ENCODE measurements at regions not wholly inside any gene's neighbourhood (a gene's known extent, or its start where the extent isn't known, plus 50 kb on each side); places are given as distances from the start of the nearest gene placed in this dataset.

- no peak overlapping the region for H2AFZ ChIP-seq (ENCODE audit: low read depth)
- TF ChIP-seq, protein P1, sequence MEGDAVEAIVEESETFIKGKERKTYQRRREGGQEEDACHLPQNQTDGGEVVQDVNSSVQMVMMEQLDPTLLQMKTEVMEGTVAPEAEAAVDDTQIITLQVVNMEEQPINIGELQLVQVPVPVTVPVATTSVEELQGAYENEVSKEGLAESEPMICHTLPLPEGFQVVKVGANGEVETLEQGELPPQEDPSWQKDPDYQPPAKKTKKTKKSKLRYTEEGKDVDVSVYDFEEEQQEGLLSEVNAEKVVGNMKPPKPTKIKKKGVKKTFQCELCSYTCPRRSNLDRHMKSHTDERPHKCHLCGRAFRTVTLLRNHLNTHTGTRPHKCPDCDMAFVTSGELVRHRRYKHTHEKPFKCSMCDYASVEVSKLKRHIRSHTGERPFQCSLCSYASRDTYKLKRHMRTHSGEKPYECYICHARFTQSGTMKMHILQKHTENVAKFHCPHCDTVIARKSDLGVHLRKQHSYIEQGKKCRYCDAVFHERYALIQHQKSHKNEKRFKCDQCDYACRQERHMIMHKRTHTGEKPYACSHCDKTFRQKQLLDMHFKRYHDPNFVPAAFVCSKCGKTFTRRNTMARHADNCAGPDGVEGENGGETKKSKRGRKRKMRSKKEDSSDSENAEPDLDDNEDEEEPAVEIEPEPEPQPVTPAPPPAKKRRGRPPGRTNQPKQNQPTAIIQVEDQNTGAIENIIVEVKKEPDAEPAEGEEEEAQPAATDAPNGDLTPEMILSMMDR (conservative IDR thresholded peaks at IDR 0.05; ENCODE audit: low read depth, low read length) = no peak; the same call in 1 of the 2 replicates
Measured at GRCh38 chr3:176650478-176650877, 546.8 kb downstream of the TBL1XR1 start.

GRCh38 chr3:176647987-176648386 is 549.3 kb downstream of the TBL1XR1 start:
- no peaks in the 10 kb centered on the region for H3K36me3 ChIP-seq (ENCODE audit: insufficient read depth)

More at GRCh38 chr3:176650478-176650877, 546.8 kb downstream of the TBL1XR1 start:
- Histone ChIP-seq H3K27me3 (ENCODE audit: insufficient read depth, low read depth) (no peaks in the 10 kb centered on the region), H4K20me1 (ENCODE audit: insufficient read depth) (no peaks in the 10 kb centered on the region), H3K36me3 (ENCODE audit: insufficient read depth) (no peaks in the 10 kb centered on the region), H3K79me2 (ENCODE audit: insufficient read depth, low read depth) (no peaks in the 10 kb centered on the region), H3K4me3 (IDR thresholded peaks at IDR 0.05; ENCODE audit: insufficient read depth, low read depth, low read length) (no peak overlapping the region), H3K9ac (no peak overlapping the region), H3K4me2 (no peak overlapping the region), H3K27ac (no peak overlapping the region), H3K4me1 (ENCODE audit: low read depth, poor library complexity, severe bottlenecking) (no peaks in the 10 kb centered on the region)

GRCh38 chr3:176633511-176633910 is 563.8 kb downstream of the TBL1XR1 start:
- Histone ChIP-seq H3K27me3 (ENCODE audit: insufficient read depth, low read depth) (no peaks in the 10 kb centered on the region), H3K36me3 (ENCODE audit: insufficient read depth) (no peaks in the 10 kb centered on the region), H4K20me1 (ENCODE audit: insufficient read depth) (no peaks in the 10 kb centered on the region), H3K4me3 (IDR thresholded peaks at IDR 0.05; ENCODE audit: insufficient read depth, low read depth, low read length) (no peak overlapping the region), H3K9ac (no peak overlapping the region), H3K27ac (no peak overlapping the region), H3K79me2 (ENCODE audit: insufficient read depth, low read depth) (no peaks in the 10 kb centered on the region), H3K4me1 (ENCODE audit: low read depth, poor library complexity, severe bottlenecking) (no peaks in the 10 kb centered on the region), H2AFZ (ENCODE audit: low read depth) (no peak overlapping the region), H3K4me2 (no peak overlapping the region)
- TF ChIP-seq, protein P1 (conservative IDR thresholded peaks at IDR 0.05; ENCODE audit: low read depth, low read length) = no peak

More at GRCh38 chr3:176647987-176648386, 549.3 kb downstream of the TBL1XR1 start:
- Histone ChIP-seq H3K4me3 (IDR thresholded peaks at IDR 0.05; ENCODE audit: insufficient read depth, low read depth, low read length) (no peak overlapping the region), H3K4me1 (ENCODE audit: low read depth, poor library complexity, severe bottlenecking) (no peaks in the 10 kb centered on the region), H2AFZ (ENCODE audit: low read depth) (no peak overlapping the region), H3K27ac (no peak overlapping the region), H4K20me1 (ENCODE audit: insufficient read depth) (no peaks in the 10 kb centered on the region), H3K79me2 (ENCODE audit: insufficient read depth, low read depth) (no peaks in the 10 kb centered on the region), H3K4me2 (no peak overlapping the region), H3K9ac (no peak overlapping the region), H3K27me3 (ENCODE audit: insufficient read depth, low read depth) (no peaks in the 10 kb centered on the region)
- TF ChIP-seq, protein P1 (conservative IDR thresholded peaks at IDR 0.05; ENCODE audit: low read depth, low read length) = no peak

DNA sequence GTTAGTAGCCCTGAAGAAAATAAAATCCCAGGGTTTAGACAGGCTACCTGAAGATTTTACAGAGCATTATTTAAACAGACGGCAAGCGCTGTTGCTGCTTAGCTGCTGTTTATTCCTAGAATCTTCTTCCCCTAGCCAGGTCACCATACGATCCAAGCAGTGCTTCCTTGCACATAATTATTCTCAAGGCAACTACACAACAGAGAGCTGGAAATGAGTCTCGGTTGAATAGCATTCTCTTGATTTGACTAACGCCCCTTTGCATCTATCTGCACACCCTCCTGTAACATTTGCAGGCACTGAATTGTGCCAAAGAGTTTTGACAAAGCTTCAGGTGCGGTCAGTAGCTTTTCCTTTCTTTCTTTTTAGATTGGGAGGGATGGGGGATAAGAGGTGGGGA is 564.4 kb downstream of the TBL1XR1 start:
- Histone ChIP-seq H3K4me1 (ENCODE audit: low read depth, poor library complexity, severe bottlenecking) (no peaks in the 10 kb centered on the region), H3K79me2 (ENCODE audit: insufficient read depth, low read depth) (no peaks in the 10 kb centered on the region), H3K4me2 (no peak overlapping the region), H3K27me3 (ENCODE audit: insufficient read depth, low read depth) (no peaks in the 10 kb centered on the region), H2AFZ (ENCODE audit: low read depth) (no peak overlapping the region), H3K9ac (no peak overlapping the region), H3K36me3 (ENCODE audit: insufficient read depth) (no peaks in the 10 kb centered on the region), H3K4me3 (IDR thresholded peaks at IDR 0.05; ENCODE audit: insufficient read depth, low read depth, low read length) (no peak overlapping the region), H4K20me1 (ENCODE audit: insufficient read depth) (no peaks in the 10 kb centered on the region), H3K27ac (no peak overlapping the region)
- TF ChIP-seq, protein P1 (conservative IDR thresholded peaks at IDR 0.05; ENCODE audit: low read depth, low read length) = no peak

Data from KMS-11 (cell line).